ENCODE measurements at regions not wholly inside any gene's neighbourhood (a gene's known extent, or its start where the extent isn't known, plus 50 kb on each side); places are given as distances from the start of the nearest gene placed in this dataset.

DNA sequence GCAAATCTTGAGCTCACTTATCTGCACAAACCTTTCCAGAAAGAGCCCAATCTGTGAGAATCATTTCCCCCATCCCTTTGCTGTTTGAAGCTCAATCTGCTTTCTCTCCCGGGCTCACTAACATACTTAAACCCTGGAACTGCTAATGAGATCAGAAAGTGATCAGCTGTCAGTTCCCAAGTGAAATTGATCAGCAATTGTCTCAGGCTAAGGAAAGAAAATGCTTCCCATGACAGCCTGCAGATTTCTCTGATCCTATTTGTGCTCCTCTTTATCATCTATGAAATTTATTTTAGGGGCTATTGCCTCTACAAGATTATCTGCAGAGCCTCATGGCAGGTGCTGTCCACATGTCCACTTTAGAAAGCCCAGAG is 239.0 kb upstream of the CXCR4 start:
- no peak overlapping the region for H2AFZ ChIP-seq (ENCODE audit: low read depth, low read length)
- no peaks in the 10 kb centered on the region for H3K36me3 Mint-ChIP-seq (ENCODE audit: low read depth, unreplicated experiment)

DNA sequence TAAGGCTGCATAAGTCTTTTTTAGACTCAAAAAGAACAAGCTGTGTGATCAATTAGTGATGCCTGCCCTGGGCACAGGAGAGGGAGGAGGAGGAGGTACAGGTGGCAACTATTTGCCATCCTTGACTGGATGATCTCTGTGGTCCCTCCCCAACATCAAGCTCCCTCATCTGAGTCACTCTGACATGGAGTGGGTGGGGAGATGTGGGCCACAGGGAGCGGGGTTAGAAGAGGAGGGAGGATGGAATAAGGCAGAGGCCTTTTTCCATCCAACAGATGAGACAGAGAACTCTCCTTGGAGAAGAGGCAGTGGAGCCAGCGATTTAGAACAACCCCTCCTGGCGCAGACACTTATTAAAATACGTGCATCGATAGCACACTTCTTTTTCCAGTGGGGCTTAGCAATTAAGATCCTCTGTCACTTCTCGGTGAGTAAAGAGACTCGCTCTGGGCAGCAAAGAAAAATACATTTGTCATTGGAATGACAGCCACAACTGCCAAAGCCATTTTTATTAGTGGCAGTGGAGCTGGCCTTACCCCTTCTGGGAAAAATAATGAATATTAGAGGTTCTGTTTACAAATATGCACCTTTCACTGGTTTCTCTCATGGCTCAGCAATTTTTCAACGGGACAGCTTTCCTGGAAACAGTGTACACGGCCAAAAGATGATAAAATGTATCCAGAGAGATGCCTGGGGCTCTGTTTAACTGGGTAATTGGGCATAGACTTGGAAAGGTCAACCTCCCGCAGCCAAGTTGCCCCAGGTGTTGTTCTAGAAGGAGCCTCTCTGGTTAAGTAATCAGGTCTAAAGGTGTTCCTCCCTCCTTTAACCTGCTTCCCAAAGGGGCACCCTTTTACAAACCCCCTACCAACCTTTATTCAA is 238.4 kb upstream of the CXCR4 start:
- H3K4me3 ChIP-seq (ENCODE audit: insufficient read depth, low read depth, low read length): no peak overlapping the region
- no peaks in the 10 kb centered on the region for H3K36me3 ChIP-seq (ENCODE audit: insufficient read depth, low read length)
- no peak overlapping the region for H2AFZ ChIP-seq (ENCODE audit: low read depth, low read length)
- no peaks in the 10 kb centered on the region for H3K36me3 Mint-ChIP-seq (ENCODE audit: low read depth, unreplicated experiment)
- H3K4me3 Mint-ChIP-seq (ENCODE audit: unreplicated experiment): no peak overlapping the region
- no peaks in the 10 kb centered on the region for H3K9me3 ChIP-seq (ENCODE audit: insufficient read depth, low read depth, low read length)
- H3K27ac Mint-ChIP-seq (ENCODE audit: unreplicated experiment): no peak overlapping the region
- no peak overlapping the region for H3K4me2 ChIP-seq (ENCODE audit: low read length)
- H4K20me1 ChIP-seq (ENCODE audit: insufficient read depth, low read length): no peaks in the 10 kb centered on the region
- no peaks in the 10 kb centered on the region for H3K27me3 ChIP-seq (ENCODE audit: insufficient read depth, low read length)
- no peaks in the 10 kb centered on the region for H3K4me1 Mint-ChIP-seq (ENCODE audit: low read depth, unreplicated experiment)
- peaks cover 7% of the 10 kb centered on the region for H3K9me3 Mint-ChIP-seq (ENCODE audit: unreplicated experiment)
- H3K27me3 Mint-ChIP-seq (ENCODE audit: low read depth, unreplicated experiment): peaks cover 17% of the 10 kb centered on the region
- H3K27ac ChIP-seq (ENCODE audit: low read depth, low read length): no peak overlapping the region
- no peaks in the 10 kb centered on the region for H3K4me1 ChIP-seq (ENCODE audit: insufficient read depth, low read length)
- DNase-seq (ENCODE audit: low read depth): no peak
- no peak overlapping the region for H3K9ac ChIP-seq (ENCODE audit: low read length)
- FAIRE-seq: no peak
- TF ChIP-seq, protein P1, sequence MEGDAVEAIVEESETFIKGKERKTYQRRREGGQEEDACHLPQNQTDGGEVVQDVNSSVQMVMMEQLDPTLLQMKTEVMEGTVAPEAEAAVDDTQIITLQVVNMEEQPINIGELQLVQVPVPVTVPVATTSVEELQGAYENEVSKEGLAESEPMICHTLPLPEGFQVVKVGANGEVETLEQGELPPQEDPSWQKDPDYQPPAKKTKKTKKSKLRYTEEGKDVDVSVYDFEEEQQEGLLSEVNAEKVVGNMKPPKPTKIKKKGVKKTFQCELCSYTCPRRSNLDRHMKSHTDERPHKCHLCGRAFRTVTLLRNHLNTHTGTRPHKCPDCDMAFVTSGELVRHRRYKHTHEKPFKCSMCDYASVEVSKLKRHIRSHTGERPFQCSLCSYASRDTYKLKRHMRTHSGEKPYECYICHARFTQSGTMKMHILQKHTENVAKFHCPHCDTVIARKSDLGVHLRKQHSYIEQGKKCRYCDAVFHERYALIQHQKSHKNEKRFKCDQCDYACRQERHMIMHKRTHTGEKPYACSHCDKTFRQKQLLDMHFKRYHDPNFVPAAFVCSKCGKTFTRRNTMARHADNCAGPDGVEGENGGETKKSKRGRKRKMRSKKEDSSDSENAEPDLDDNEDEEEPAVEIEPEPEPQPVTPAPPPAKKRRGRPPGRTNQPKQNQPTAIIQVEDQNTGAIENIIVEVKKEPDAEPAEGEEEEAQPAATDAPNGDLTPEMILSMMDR (IDR thresholded peaks at IDR 0.05; ENCODE audit: insufficient read depth, low read depth, low read length): no peak
- TF ChIP-seq EZH2 (IDR thresholded peaks at IDR 0.05; ENCODE audit: insufficient read depth, low read length): no peak
- no peaks in the 10 kb centered on the region for H3K79me2 ChIP-seq (ENCODE audit: insufficient read depth, low read length)

More for the DNA sequence above, 239.0 kb upstream of the CXCR4 start:
- DNase-seq (ENCODE audit: low read depth): no peak
- Mint-ChIP-seq H3K27me3 (ENCODE audit: low read depth, unreplicated experiment) (peaks cover 17% of the 10 kb centered on the region), H3K4me3 (ENCODE audit: unreplicated experiment) (no peak overlapping the region), H3K9me3 (ENCODE audit: unreplicated experiment) (peaks cover 7% of the 10 kb centered on the region), H3K4me1 (ENCODE audit: low read depth, unreplicated experiment) (no peaks in the 10 kb centered on the region), H3K27ac (ENCODE audit: unreplicated experiment) (no peak overlapping the region)
- Histone ChIP-seq H4K20me1 (ENCODE audit: insufficient read depth, low read length) (no peaks in the 10 kb centered on the region), H3K79me2 (ENCODE audit: insufficient read depth, low read length) (no peaks in the 10 kb centered on the region), H3K4me2 (ENCODE audit: low read length) (no peak overlapping the region), H3K27me3 (ENCODE audit: insufficient read depth, low read length) (no peaks in the 10 kb centered on the region), H3K27ac (ENCODE audit: low read depth, low read length) (no peak overlapping the region), H3K4me1 (ENCODE audit: insufficient read depth, low read length) (no peaks in the 10 kb centered on the region), H3K9me3 (ENCODE audit: insufficient read depth, low read depth, low read length) (no peaks in the 10 kb centered on the region), H3K36me3 (ENCODE audit: insufficient read depth, low read length) (no peaks in the 10 kb centered on the region), H3K9ac (ENCODE audit: low read length) (no peak overlapping the region), H3K4me3 (ENCODE audit: insufficient read depth, low read depth, low read length) (no peak overlapping the region)
- TF ChIP-seq EZH2 (IDR thresholded peaks at IDR 0.05; ENCODE audit: insufficient read depth, low read length): no peak
- TF ChIP-seq, protein P1 (IDR thresholded peaks at IDR 0.05; ENCODE audit: insufficient read depth, low read depth, low read length): no peak
- FAIRE-seq: no peak

DNA sequence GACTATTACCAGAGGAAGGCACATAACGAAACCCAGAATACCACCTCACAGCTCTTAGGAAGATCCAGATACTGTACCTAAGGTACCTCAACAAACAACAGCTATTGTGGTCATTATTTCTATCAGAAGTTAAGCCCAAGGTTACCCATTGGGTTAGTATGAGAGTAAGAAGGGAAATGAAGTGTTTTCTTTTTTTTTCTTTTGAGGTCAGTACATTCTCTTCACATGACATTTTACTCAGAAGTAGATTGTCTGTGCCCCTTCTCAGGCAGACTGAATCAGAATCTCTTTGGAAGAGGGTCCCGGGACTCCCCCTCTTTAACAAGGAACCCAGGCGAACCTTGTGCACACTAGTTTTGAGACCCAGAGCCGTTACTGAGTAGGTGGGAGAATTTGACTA is 233.7 kb upstream of the CXCR4 start:
- DNase-seq (ENCODE audit: low read depth) (no peak), FAIRE-seq (no peak)
- Histone ChIP-seq H4K20me1 (ENCODE audit: insufficient read depth, low read length) (no peaks in the 10 kb centered on the region), H3K36me3 (ENCODE audit: insufficient read depth, low read length) (no peaks in the 10 kb centered on the region), H3K9ac (ENCODE audit: low read length) (no peak overlapping the region), H3K27ac (ENCODE audit: low read depth, low read length) (no peak overlapping the region), H3K4me3 (ENCODE audit: insufficient read depth, low read depth, low read length) (no peak overlapping the region), H3K79me2 (ENCODE audit: insufficient read depth, low read length) (no peaks in the 10 kb centered on the region), H3K4me2 (ENCODE audit: low read length) (no peak overlapping the region), H3K9me3 (ENCODE audit: insufficient read depth, low read depth, low read length) (no peaks in the 10 kb centered on the region), H2AFZ (ENCODE audit: low read depth, low read length) (no peak overlapping the region), H3K4me1 (ENCODE audit: insufficient read depth, low read length) (no peaks in the 10 kb centered on the region), H3K27me3 (ENCODE audit: insufficient read depth, low read length) (no peaks in the 10 kb centered on the region)
- no peaks in the 10 kb centered on the region for H3K36me3 Mint-ChIP-seq (ENCODE audit: low read depth, unreplicated experiment)
- TF ChIP-seq, protein P1 (IDR thresholded peaks at IDR 0.05; ENCODE audit: insufficient read depth, low read depth, low read length): no peak
- TF ChIP-seq EZH2 (IDR thresholded peaks at IDR 0.05; ENCODE audit: insufficient read depth, low read length): no peak
- no peaks in the 10 kb centered on the region for H3K4me1 Mint-ChIP-seq (ENCODE audit: low read depth, unreplicated experiment)
- H3K27ac Mint-ChIP-seq (ENCODE audit: unreplicated experiment): no peak overlapping the region
- H3K4me3 Mint-ChIP-seq (ENCODE audit: unreplicated experiment): no peak overlapping the region
- peaks cover 7% of the 10 kb centered on the region for H3K9me3 Mint-ChIP-seq (ENCODE audit: unreplicated experiment)
- peaks cover 13% of the 10 kb centered on the region for H3K27me3 Mint-ChIP-seq (ENCODE audit: low read depth, unreplicated experiment)
